Mucosa of descending colon (tissue), 3 donors: ENCODE measurements at regions not wholly inside any gene's neighbourhood (a gene's known extent, or its start where the extent isn't known, plus 50 kb on each side); places are given as distances from the start of the nearest gene placed in this dataset.
"Not testable (repeated sequence)": the region's sequence is repeated elsewhere in the genome, so short reads cannot be mapped to it uniquely, and the experiment has no call there.

Source experiments
- ATAC-seq: fragments of 200-7000 bp; cut with Tn5 transposase; one replicate; pipeline ENCODE4 v1.9.1; 2020; ENCODE audit warnings: mild to moderate bottlenecking, moderate library complexity
- DNase-seq, 3 donors: peaks; one replicate each; pipeline ENCODE4 v3.0.0-alpha.2; 2020
- H3K36me3 ChIP-seq: fragments of 200-600 bp; one replicate; pipeline ENCODE4 v1.8.0; 2021; ENCODE audit warnings: low read depth, mild to moderate bottlenecking
- H3K4me1 ChIP-seq: fragments of 200-600 bp; one replicate; pipeline ENCODE4 v1.8.0; 2021; ENCODE audit warnings: low read depth, mild to moderate bottlenecking
- H3K4me3 ChIP-seq: fragments of 200-600 bp; one replicate; pipeline ENCODE4 v1.8.0; 2021; ENCODE audit warnings: mild to moderate bottlenecking
- H3K9me3 ChIP-seq: fragments of 200-600 bp; one replicate; pipeline ENCODE4 v1.8.0; 2021; ENCODE audit warnings: mild to moderate bottlenecking
- intact Hi-C, 2 donors: fragments of 100-400 bp; cut with DNase I in 1 of 2; cut with micrococcal nuclease in 1 of 2; formaldehyde crosslinking; loops; one replicate each; pipeline versions ENCODE4 v1.11.0 to v1.11.1; 2022; cut with DNase I, micrococcal nuclease
- TF ChIP-seq, protein P1 (sequence below): fragments of 200-600 bp; IDR thresholded peaks from one replicate; pipeline ENCODE4 v1.8.0; 2022; ENCODE audit warnings: antibody characterized with exemption, mild to moderate bottlenecking
- donor health status: DM: no; HTN: no; CAD: no; lungs with moderate emphysema.
- donor health status: DM: no; HTN: no; CAD: no.
- donor health status: DM: no; HTN: yes; CAD: no.

DNA sequence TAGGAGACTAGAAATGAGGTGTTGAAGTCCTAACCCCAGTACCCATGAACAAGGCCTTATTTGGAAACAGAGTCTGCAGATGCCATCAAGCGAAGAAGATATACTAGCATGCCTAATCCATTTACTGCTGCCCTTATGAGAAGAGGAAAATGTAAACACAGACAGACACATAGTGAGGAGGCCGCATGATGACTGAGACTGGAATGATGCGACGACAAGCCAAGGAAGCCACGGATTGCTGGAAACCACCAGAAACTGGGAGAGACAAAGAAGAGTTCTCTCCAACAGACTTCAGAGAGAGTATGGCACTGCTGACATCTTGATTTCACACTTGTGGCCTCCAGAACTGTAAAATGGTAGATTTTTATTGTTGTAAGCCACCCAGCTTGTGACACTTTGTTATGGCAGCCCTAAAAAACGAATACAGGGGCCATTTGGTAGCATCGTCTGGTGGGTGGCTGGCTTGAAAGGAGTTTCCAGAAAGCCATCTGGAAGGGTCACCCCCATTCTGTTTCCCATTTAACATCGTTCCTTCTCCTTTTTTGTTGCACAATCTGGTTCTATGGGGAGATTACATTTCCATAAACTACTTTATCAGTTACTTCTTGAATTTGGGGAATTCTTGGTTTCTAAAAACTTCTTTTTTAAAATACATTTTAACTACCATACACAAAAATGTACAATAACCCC, 193.1 kb downstream of the HSD17B3 start:
- intact Hi-C loops: no loop called here
- Histone ChIP-seq H3K4me1 (no peaks in the 10 kb centered on the region), H3K4me3 (no peak overlapping the region), H3K36me3 (no peaks in the 10 kb centered on the region), H3K9me3 (peaks cover 14% of the 10 kb centered on the region)
- no peak for ATAC-seq
- TF ChIP-seq, protein P1, sequence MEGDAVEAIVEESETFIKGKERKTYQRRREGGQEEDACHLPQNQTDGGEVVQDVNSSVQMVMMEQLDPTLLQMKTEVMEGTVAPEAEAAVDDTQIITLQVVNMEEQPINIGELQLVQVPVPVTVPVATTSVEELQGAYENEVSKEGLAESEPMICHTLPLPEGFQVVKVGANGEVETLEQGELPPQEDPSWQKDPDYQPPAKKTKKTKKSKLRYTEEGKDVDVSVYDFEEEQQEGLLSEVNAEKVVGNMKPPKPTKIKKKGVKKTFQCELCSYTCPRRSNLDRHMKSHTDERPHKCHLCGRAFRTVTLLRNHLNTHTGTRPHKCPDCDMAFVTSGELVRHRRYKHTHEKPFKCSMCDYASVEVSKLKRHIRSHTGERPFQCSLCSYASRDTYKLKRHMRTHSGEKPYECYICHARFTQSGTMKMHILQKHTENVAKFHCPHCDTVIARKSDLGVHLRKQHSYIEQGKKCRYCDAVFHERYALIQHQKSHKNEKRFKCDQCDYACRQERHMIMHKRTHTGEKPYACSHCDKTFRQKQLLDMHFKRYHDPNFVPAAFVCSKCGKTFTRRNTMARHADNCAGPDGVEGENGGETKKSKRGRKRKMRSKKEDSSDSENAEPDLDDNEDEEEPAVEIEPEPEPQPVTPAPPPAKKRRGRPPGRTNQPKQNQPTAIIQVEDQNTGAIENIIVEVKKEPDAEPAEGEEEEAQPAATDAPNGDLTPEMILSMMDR: no peak
- no peak for DNase-seq

- Histone ChIP-seq H3K9me3 (peaks cover 14% of the 10 kb centered on the region), H3K4me3 (no peak overlapping the region), H3K36me3 (no peaks in the 10 kb centered on the region), H3K4me1 (no peaks in the 10 kb centered on the region)
- intact Hi-C loops: no loop called here
- DNase-seq: no peak
- no peak for ATAC-seq
- TF ChIP-seq, protein P1: no peak
These were observed 194.5 kb downstream of the HSD17B3 start for GRCh38 chr9:96107436-96107835.

- no peak overlapping the region for H3K4me3 ChIP-seq
- peaks cover 10% of the 10 kb centered on the region for H3K9me3 ChIP-seq
- intact Hi-C loops: no loop called here
- ATAC-seq (no peak), DNase-seq (no peak)
- TF ChIP-seq, protein P1: no peak
- H3K4me1 ChIP-seq: no peaks in the 10 kb centered on the region
- H3K36me3 ChIP-seq: no peaks in the 10 kb centered on the region
These were observed 201.3 kb downstream of the HSD17B3 start for GRCh38 chr9:96100385-96101300.

- H3K9me3 ChIP-seq, intact Hi-C loops, DNase-seq, H3K4me1 ChIP-seq, H3K36me3 ChIP-seq, H3K4me3 ChIP-seq, ATAC-seq: not testable (repeated sequence)
These were observed 211.3 kb downstream of the HSD17B3 start for GRCh38 chr9:96090630-96091029.

- DNase-seq (no peak), ATAC-seq (no peak)
- H3K4me3 ChIP-seq: no peak overlapping the region
- H3K9me3 ChIP-seq: no peaks in the 10 kb centered on the region
- H3K36me3 ChIP-seq: no peaks in the 10 kb centered on the region
- TF ChIP-seq, protein P1: no peak
- H3K4me1 ChIP-seq: no peaks in the 10 kb centered on the region
- intact Hi-C loops: no loop called here
These were observed 212.4 kb downstream of the HSD17B3 start for GRCh38 chr9:96089452-96090085.

DNA sequence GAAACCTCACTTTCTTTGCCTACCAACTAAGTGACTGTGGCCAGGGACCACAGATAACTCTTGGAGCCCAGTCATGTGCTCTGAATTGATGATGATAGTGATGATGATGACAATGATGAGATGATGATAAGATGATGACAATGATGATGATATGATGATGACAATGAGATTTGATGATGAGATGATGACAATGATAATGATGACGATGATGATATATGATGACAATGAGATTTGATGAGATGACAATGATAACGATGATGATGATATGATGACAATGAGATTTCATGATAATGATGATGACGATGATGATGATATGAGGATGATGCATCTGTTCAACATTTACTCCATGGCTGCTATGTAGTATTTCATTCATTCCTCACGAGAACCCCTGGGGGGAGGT, 213.0 kb downstream of the ERCC6L2 start:
- intact Hi-C loops: no loop called here
- DNase-seq (no peak), ATAC-seq (no peak)
- Histone ChIP-seq H3K9me3 (no peaks in the 10 kb centered on the region), H3K4me1 (no peaks in the 10 kb centered on the region), H3K4me3 (no peak overlapping the region), H3K36me3 (no peaks in the 10 kb centered on the region)
- TF ChIP-seq, protein P1: no peak
